ENCODE measurements at regions not wholly inside any gene's neighbourhood (a gene's known extent, or its start where the extent isn't known, plus 50 kb on each side); places are given as distances from the start of the nearest gene placed in this dataset.
A peak's percentile ranks its signal among the peaks of the same experiment; 100 is the strongest.

DNA sequence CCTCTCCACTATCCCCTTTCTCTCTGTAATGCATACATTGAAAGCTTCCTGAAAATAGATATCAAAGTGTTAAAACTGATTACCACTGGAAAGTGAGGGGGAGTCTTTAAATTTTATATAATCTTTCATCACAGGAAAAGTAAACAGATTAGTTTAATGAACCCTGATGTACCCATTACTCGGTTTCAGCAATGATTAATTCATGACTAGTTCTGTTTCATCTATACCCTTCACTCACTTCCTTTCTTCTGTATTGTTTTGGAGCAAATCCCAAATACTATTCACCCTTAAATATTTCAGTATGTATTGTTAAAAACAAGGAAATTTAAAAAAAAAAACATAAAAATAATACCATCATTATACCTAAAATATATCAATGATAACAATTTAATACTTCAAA lies 67.3 kb upstream of the TMCC3 start:
- no peaks in the 10 kb centered on the region for H3K36me3 ChIP-seq (ENCODE audit: low read depth)
- ATAC-seq (ENCODE audit: low read depth), result no peak
- H3K27ac ChIP-seq (ENCODE audit: poor library complexity, severe bottlenecking), result no peak overlapping the region
- H3K4me1 ChIP-seq (ENCODE audit: insufficient read depth, poor library complexity, severe bottlenecking), result no peaks in the 10 kb centered on the region
- H3K4me3 ChIP-seq (ENCODE audit: severe bottlenecking), result no peak overlapping the region
- DNase-seq (ENCODE audit: low spot score), result no peak
- H3K9me3 ChIP-seq (ENCODE audit: severe bottlenecking), result no peaks in the 10 kb centered on the region
- TF ChIP-seq, protein P1, sequence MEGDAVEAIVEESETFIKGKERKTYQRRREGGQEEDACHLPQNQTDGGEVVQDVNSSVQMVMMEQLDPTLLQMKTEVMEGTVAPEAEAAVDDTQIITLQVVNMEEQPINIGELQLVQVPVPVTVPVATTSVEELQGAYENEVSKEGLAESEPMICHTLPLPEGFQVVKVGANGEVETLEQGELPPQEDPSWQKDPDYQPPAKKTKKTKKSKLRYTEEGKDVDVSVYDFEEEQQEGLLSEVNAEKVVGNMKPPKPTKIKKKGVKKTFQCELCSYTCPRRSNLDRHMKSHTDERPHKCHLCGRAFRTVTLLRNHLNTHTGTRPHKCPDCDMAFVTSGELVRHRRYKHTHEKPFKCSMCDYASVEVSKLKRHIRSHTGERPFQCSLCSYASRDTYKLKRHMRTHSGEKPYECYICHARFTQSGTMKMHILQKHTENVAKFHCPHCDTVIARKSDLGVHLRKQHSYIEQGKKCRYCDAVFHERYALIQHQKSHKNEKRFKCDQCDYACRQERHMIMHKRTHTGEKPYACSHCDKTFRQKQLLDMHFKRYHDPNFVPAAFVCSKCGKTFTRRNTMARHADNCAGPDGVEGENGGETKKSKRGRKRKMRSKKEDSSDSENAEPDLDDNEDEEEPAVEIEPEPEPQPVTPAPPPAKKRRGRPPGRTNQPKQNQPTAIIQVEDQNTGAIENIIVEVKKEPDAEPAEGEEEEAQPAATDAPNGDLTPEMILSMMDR (IDR thresholded peaks at IDR 0.05; ENCODE audit: poor library complexity, severe bottlenecking), result no peak
- H3K27me3 ChIP-seq (ENCODE audit: insufficient read depth, poor library complexity, severe bottlenecking), result no peaks in the 10 kb centered on the region

DNA sequence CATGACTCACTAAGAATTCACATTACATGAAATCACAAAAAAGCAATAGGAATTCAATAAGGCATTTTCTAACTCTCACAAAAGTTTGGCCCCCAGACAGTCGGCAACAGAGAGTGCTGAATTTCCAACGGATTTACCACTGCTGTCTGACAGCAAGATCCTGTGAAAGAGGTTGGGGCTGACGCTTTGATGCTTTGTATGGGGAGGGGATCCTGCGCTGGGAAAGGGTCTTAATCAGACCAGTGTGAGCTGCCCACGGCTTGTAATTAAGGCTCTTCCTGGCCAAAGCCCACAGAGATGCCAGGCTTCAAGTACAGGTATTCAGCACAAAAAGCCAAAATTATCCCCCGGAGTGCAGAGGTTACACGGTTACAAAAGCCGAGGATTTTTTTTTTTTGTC lies 66.8 kb upstream of the TMCC3 start:
- no peaks in the 10 kb centered on the region for H3K4me1 ChIP-seq (ENCODE audit: insufficient read depth, poor library complexity, severe bottlenecking)
- no peak overlapping the region for H3K27ac ChIP-seq (ENCODE audit: poor library complexity, severe bottlenecking)
- H3K36me3 ChIP-seq (ENCODE audit: low read depth), result no peaks in the 10 kb centered on the region
- TF ChIP-seq, protein P1 (IDR thresholded peaks at IDR 0.05; ENCODE audit: poor library complexity, severe bottlenecking), result no peak
- H3K27me3 ChIP-seq (ENCODE audit: insufficient read depth, poor library complexity, severe bottlenecking), result no peaks in the 10 kb centered on the region
- no peak for DNase-seq (ENCODE audit: low spot score)
- no peak overlapping the region for H3K4me3 ChIP-seq (ENCODE audit: severe bottlenecking)
- no peak for ATAC-seq (ENCODE audit: low read depth)
- no peaks in the 10 kb centered on the region for H3K9me3 ChIP-seq (ENCODE audit: severe bottlenecking)

DNA sequence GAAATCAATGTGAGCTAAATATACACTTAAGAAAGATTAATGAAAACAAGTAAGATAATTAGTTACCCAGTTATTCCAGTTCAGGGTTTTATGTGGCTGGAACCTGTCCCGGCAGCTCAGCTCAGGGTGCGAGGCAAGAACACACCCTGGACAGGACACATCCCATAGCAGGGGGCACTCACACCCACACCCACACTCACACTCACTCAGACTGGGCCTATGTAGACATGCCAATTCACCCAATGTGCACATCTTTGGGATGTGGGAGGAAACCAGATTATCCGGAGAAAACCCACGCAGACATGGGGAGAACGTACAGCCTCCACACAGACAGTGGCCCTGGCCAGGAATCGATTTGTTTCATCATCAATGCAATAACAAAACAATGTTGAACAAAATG lies 66.0 kb upstream of the TMCC3 start:
- DNase-seq (ENCODE audit: low spot score), result no peak
- no peak for ATAC-seq (ENCODE audit: low read depth)
- Histone ChIP-seq H3K4me3 (ENCODE audit: severe bottlenecking) (no peak overlapping the region), H3K36me3 (ENCODE audit: low read depth) (no peaks in the 10 kb centered on the region), H3K4me1 (ENCODE audit: insufficient read depth, poor library complexity, severe bottlenecking) (no peaks in the 10 kb centered on the region), H3K9me3 (ENCODE audit: severe bottlenecking) (no peaks in the 10 kb centered on the region), H3K27ac (ENCODE audit: poor library complexity, severe bottlenecking) (no peak overlapping the region), H3K27me3 (ENCODE audit: insufficient read depth, poor library complexity, severe bottlenecking) (no peaks in the 10 kb centered on the region)
- TF ChIP-seq, protein P1 (IDR thresholded peaks at IDR 0.05; ENCODE audit: poor library complexity, severe bottlenecking), result no peak

DNA sequence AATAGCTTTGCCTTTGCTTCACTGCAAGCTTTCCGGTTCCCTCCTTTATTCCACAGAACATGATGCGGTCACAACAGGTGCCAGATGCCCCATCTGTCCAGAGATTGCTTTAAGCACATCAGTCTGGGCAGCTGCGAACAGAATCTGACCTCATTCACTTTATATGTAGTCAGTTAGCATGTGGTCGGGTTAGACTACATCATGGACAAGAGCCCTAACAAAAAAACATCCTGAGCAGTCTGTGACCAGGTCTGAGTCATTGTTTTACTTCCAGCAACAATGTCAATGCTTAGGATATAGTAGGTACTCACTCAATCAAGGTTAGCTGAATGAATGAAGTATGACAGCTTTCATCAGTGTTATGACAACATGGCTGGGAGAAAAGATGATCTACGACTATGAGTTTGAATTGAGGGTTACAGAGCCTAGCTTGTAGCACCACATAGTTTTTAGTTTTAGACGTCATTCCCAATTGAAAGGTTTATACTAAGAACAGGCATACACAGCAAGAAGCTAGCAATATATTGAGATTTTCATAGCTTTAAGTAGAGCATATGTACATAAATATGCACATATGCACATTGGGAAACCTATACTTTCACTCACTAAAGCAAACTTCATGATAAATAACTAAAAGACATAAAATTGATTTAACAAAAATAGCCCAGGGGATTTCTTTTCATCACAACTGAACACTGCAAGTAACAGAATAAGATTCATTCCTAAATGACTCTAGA lies 64.2 kb upstream of the TMCC3 start:
- TF ChIP-seq, protein P1 (IDR thresholded peaks at IDR 0.05; ENCODE audit: poor library complexity, severe bottlenecking), result no peak
- H3K27me3 ChIP-seq (ENCODE audit: insufficient read depth, poor library complexity, severe bottlenecking), result no peaks in the 10 kb centered on the region
- H3K4me1 ChIP-seq (ENCODE audit: insufficient read depth, poor library complexity, severe bottlenecking), result no peaks in the 10 kb centered on the region
- H3K4me3 ChIP-seq (ENCODE audit: severe bottlenecking), result no peak overlapping the region
- no peaks in the 10 kb centered on the region for H3K36me3 ChIP-seq (ENCODE audit: low read depth)
- H3K9me3 ChIP-seq (ENCODE audit: severe bottlenecking), result no peaks in the 10 kb centered on the region
- no peak for DNase-seq (ENCODE audit: low spot score)
- ATAC-seq (ENCODE audit: low read depth), result peak; percentile 33; the same call in 1 of the 3 replicates
- H3K27ac ChIP-seq (ENCODE audit: poor library complexity, severe bottlenecking), result no peak overlapping the region

DNA sequence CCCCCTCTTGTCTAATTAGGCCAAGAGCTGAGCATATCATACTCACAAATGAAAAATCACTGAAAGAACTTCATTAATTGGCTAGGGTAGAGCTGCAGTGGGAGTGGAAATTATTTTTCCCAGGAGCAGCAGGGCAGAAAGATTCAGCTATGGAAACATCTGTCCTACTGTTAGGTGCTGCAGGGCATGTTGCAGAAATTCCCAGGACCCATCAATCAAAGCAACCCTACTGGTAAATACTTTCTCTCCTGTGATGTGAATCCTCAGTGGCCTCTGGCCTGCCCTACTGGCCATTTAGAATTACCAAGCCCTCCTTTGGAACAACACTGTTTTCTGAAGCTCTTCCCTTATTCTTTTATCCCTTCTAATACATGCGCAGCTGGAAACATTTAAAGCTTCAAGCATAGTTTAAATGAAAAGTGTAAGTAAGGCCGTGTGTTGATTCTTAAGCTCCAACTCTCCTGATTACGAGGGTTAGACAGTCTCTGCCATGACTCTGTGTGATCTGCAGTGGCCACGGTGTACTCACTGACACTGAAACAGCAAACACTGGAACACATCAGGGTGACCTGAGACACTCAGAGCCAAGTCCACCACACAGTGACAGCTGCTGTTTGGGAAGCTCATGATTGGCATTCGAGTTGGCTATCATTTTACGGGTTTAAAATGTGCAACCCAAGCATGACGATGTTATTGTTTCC lies 62.6 kb upstream of the TMCC3 start:
- H3K36me3 ChIP-seq (ENCODE audit: low read depth), result no peaks in the 10 kb centered on the region
- H3K27ac ChIP-seq (ENCODE audit: poor library complexity, severe bottlenecking), result no peak overlapping the region
- TF ChIP-seq, protein P1 (IDR thresholded peaks at IDR 0.05; ENCODE audit: poor library complexity, severe bottlenecking), result no peak
- no peaks in the 10 kb centered on the region for H3K27me3 ChIP-seq (ENCODE audit: insufficient read depth, poor library complexity, severe bottlenecking)
- ATAC-seq (ENCODE audit: low read depth), result no peak
- H3K4me1 ChIP-seq (ENCODE audit: insufficient read depth, poor library complexity, severe bottlenecking), result no peaks in the 10 kb centered on the region
- H3K4me3 ChIP-seq (ENCODE audit: severe bottlenecking), result no peak overlapping the region
- no peak for DNase-seq (ENCODE audit: low spot score)
- no peaks in the 10 kb centered on the region for H3K9me3 ChIP-seq (ENCODE audit: severe bottlenecking)

Data from RWPE2 (cell line).